Vagina (tissue), 2 donors: ENCODE measurements at regions not wholly inside any gene's neighbourhood (a gene's known extent, or its start where the extent isn't known, plus 50 kb on each side); places are given as distances from the start of the nearest gene placed in this dataset.

ENCODE experiments used
- CTCF ChIP-seq, 3 experiments: fragments of 450-650 bp in 2 of 3; fragments of 200-600 bp in 1 of 3; sonication (generic) in 1 of 3; IDR thresholded peaks; one replicate each; pipeline ENCODE4 v1.5.1; 2017 to 2019; ENCODE audit warnings: antibody characterized with exemption in 3 of 3, mild to moderate bottlenecking in 2 of 3, moderate library complexity in 2 of 3
- POLR2A ChIP-seq, 2 donors: fragments of 450-650 bp; IDR thresholded peaks; one replicate each; pipeline ENCODE4 v1.6.1; 2017; ENCODE audit warnings: antibody characterized with exemption in 2 of 2, mild to moderate bottlenecking in 2 of 2, moderate library complexity in 2 of 2
- POLR2AphosphoS5 ChIP-seq, 2 donors: sonication (generic); formaldehyde crosslinking; IDR thresholded peaks; one replicate each; pipeline ENCODE4 v1.9.0; 2017; ENCODE audit warnings: antibody characterized with exemption in 2 of 2, mild to moderate bottlenecking in 2 of 2, low read depth in 1 of 2; ENCODE audit not compliant: insufficient read depth in 1 of 2

DNA sequence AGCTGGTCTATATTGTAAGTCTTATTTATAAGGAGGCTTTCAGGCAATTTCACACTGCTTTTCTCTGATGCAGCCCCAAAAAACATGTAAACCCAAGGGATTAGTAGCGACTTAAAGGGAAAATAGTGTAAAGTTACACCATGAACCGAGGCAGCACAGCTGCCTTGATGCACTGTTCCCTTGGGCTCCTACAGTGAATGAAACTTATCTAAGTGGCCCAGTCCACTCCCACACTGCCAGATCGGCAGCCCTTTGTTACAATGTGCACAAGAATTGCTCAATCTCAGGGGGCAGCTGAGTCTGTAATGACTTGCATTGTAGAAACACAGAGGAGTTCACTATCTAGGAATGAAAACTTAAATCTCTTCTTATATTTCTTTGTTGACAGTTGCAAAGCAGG lies 120.8 kb upstream of the ADGRL2 start:
- TF ChIP-seq CTCF (IDR thresholded peaks at IDR 0.05), result no peak
- no peak for TF ChIP-seq POLR2AphosphoS5 (IDR thresholded peaks at IDR 0.05; ENCODE audit: insufficient read depth in 1 of 2, low read depth in 1 of 2)
- no peak for TF ChIP-seq POLR2A (IDR thresholded peaks at IDR 0.05)
